ENCODE measurements at regions not wholly inside any gene's neighbourhood (a gene's known extent, or its start where the extent isn't known, plus 50 kb on each side); places are given as distances from the start of the nearest gene placed in this dataset.
"Not testable (repeated sequence)": the region's sequence is repeated elsewhere in the genome, so short reads cannot be mapped to it uniquely, and the experiment has no call there.

DNA sequence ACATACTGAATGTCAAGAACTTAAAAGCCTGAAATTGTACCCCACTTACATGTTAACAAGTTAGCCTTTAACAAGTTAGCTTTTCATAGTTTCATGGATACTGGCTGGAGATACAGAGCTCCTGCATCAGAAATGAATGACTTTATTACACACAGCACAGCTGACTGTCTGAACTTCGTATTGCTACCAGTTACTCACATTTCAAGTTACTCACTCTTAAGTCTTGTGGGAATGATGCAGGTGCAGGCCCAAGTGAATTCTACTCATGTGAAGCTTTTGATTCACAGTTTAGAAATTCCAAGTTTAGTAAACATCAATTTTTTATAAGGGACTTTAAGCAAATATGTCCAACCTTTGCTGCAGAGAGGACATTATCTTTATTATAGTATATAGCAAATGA, 762.2 kb upstream of the PRR20A start:
- DNase-seq: no peak

- no peak for DNase-seq
Observed at GRCh38 chr13:56393549-56393948, 747.2 kb upstream of the PRR20A start.

- DNase-seq: no peak
Observed at GRCh38 chr13:56396318-56396717, 744.4 kb upstream of the PRR20A start.

DNA sequence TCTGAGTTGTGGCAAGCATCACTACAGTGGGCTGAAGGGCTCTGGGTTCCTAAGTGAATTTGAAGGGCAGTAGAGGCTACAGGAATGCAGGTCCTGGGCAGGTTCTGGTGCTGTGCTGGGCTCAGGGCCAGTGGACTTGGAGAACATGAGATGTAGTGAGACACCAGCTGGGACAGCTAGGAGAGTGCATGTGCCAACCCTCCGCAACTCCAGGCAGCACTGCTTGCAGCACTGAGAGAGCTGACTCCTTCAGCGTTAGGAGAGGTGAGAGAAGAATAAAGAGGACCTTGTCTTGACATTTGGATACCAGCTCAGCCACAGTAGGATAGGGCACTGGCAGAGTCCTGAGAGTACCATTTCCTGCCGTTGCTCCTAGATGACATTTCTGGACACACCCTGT, 739.9 kb upstream of the PRR20A start:
- no peak for DNase-seq

DNA sequence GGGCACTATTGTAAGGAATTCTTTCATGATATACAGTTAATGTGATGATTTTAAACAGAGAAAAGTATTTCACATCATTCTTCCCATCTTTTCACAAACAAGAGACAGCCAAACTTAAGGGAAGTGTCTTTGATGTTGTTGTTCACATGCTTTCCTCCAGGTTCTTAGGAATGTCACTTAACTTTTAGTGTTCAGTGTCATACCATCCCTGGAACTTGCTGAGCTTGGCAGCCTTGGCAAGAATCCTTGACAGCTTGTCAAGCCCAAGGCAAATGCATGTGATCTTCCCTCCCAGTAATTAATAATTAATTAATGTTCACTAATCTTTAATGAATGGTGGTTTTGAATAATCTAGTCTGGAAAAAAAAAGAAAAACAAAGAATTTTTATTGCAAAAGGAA, 727.9 kb upstream of the PRR20A start:
- no peak for DNase-seq

DNA sequence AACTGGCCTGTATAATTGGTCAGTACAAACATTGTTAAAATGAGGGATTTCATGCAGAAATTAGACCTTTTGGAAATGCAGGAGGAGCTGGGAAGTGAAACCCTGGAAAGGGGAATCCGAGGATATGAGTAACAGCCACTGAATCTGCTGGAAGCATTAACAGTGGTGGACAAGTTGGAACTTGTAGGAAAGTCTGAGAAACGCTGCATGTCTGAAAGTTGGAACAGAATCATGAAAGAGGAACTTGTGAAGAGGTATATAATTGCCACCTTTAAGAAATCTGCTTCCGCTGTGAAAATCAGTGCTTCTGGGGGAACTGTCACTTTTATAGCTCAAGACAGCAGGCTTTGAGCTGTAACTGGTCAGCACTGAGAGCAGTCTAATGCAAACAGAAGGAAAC, 716.5 kb upstream of the PRR20A start:
- DNase-seq: no peak

- DNase-seq: no peak
Observed at GRCh38 chr13:56457535-56458190, 683.1 kb upstream of the PRR20A start.

DNA sequence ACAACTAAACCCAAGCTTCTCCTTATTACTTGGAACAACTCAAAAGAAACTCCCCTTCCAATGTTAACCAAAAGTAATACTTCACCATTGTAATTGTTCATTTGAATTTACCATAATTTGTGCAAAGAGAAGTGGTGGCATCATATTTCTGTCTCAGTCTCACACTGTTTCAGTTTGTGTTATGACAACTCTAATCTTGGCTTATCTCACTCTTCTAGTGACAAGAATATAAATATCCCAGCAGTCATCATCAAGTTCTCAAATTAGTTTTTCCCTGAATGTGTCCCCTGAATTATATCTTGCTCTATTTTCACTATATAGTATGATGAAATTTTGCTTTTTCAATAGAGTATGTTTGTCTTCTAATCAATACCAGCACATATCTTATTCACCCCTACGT, 681.4 kb upstream of the PRR20A start:
- no peak for DNase-seq

DNA sequence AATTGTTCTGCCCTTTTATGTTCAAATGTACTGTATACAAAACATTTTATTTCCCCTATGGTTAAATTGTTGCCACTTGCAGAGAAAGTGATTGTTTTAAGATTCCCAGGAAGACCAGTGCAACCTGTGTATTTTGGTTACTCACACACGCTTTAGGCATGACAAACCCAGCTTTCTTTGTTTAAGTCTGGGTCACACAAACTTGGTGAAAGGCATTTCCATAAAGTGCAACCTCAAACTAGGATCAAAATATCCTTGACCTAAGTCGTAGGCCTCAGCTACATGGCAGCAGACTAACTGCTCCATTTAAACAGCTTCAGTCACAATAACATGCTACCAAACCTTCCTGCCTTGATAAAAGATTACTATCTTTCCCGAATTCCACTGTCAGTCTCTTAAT, 639.0 kb upstream of the PRR20A start:
- no peak for DNase-seq

DNA sequence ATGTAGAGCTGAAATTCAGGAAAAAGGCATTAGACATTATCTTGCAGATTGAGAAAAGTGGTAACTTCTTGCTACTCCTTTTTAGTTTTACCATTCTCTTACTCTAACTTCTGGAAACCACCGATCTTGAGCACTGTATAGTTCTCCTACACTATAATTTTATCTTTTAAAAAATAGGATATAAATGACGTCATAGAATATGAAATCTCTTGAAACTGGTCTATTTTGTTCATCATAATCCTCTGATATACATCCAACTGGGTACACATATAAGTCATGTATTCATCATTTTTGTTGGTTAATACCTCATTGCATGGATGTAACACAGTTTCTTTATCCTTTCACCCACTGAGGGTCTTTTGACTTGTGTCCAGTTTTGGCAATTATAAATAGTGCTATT, 629.9 kb upstream of the PRR20A start:
- DNase-seq: no peak

- not testable (repeated sequence) for DNase-seq
Observed at GRCh38 chr13:56512336-56512735, 628.4 kb upstream of the PRR20A start.

DNA sequence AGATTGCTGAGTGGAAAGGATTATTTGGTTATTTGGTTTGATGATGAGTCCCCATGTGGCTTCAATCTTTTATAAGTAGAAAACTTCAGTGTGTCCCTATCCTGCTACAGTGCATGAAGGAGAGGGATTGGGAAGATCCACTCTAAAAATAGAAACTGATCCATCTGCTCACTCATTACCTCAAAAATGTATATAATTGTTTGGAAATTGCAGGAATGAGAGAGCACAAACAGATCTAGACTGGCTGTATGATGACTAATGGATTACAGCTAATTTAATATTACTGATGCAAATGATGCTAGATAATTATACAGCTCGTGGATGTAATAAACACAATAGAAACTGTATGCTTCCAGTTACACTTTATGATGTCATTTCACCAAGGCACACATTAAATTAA, 625.3 kb upstream of the PRR20A start:
- DNase-seq: no peak

DNA sequence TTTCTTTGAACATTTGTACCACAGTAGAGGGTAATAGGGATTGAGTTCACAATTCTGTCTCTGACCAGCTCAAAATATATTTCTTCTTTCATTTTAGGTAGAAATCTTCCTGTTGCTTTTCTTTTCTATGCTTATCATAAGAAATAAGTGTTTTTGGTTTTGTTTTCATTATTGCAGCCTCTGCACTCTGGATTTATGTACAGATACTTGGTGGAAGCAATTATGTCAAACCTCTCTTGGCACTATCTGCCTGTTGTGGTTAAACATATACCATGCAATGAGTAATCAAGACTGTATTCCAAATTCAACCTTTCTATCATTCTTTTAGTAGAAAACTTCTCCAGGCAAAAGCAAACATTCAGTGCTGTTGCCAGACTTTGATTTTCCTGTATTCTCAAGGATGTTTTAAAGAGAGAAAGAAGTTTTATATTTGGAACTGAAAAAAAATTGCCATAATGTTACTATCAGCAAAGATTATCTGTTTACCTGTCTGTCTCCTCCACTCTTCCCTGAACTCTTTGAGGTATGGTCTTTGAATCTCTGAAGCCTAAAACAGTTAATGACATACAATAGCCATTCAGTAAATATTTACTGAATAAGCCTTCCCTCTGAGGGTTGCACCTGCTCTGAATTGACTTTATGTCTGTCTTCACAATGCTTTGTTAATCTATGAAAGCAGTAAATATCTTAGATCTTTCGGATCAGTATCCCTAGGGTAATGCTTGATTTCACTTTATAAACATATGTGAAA, 612.5 kb upstream of the PRR20A start:
- no peak for DNase-seq

- no peak for DNase-seq
Observed at GRCh38 chr13:56530096-56530495, 610.6 kb upstream of the PRR20A start.

- DNase-seq: not testable (repeated sequence)
Observed at GRCh38 chr13:56547921-56548320, 592.8 kb upstream of the PRR20A start.

- no peak for DNase-seq
Observed at GRCh38 chr13:56558698-56559320, 581.9 kb upstream of the PRR20A start.

- DNase-seq: no peak
Observed at GRCh38 chr13:56561327-56561726, 579.4 kb upstream of the PRR20A start.

DNA sequence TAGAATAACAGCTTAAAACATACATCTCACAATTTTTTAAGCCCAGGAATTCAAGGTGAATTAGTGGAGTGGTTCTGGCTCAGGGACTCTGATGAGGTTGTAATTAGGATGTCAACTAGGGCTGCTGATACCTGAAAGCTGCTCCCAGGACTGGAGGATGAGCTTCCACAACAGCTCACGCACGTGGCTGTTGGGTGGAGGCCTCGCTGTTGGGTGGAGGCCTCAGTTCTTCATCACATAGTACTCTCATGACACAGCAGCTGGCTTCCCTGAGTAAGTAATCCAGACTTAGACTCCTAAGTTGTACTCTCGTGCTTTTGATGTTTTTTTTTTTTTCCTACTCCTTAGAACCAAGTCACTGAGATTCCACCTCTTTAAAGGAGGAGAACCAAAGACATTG, 577.1 kb upstream of the PRR20A start:
- DNase-seq: no peak

GRCh38 chr13:56586976-56587375, 553.7 kb upstream of the PRR20A start:
- no peak for DNase-seq

GRCh38 chr13:56615572-56615971, 525.1 kb upstream of the PRR20A start:
- DNase-seq: no peak

DNA sequence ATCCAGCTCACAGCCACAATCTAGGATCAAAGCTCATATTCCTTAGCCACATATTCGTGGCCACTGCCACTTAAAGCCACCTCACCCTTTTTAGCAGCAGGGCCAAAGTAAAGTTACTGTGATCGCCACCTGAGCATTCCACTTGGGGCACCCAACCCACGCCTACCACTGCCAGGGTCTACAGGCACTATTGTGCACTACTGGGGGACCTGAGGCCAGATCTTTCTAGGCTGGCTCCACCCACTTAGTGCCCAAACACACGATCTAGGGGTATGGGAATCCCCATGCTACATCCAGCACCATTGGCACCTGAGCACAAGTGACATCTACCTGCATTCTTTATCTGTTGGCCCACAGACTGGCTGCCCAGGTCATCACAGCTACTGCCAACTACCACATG, 517.9 kb upstream of the PRR20A start:
- no peak for DNase-seq

DNA sequence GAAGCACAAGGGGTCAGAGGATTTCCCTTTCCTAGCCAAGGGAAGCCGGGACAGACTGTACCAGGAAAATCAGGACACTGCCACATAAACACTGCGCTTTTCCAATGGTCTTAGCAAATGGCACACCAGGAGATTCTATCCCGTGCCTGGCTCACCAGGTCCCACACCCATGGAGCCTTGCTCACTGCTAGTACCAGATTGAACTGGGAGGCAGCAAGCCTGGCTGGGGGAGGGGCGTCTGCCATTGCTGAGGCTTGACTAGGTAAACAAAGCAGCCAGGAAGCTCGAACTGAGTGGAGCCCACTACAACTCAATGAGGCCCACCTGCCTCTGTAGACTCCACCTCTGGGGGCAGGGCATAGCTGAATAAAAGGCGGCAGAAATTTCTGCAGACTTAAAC, 511.8 kb upstream of the PRR20A start:
- not testable (repeated sequence) for DNase-seq

- DNase-seq: not testable (repeated sequence)
Observed at GRCh38 chr13:56631060-56631459, 509.7 kb upstream of the PRR20A start.
